AG04449 (cell line): ENCODE measurements at regions not wholly inside any gene's neighbourhood (a gene's known extent, or its start where the extent isn't known, plus 50 kb on each side); places are given as distances from the start of the nearest gene placed in this dataset.

Experiments
- CTCF ChIA-PET: fragments of 350-600 bp; formaldehyde crosslinking; extraction: SDS; loops from one replicate; lab custom pipeline; 2021; ENCODE audit warnings: antibody characterized with exemption; lab: Yijun Ruan, JAX
- POLR2A ChIA-PET: fragments of 400-600, 350-600 bp; formaldehyde crosslinking; extraction: SDS; loops from one replicate; lab custom pipeline; 2020; ENCODE audit warnings: antibody characterized with exemption, inconsistent platforms; lab: Yijun Ruan, JAX
- DNase-seq: peaks from one replicate; pipeline ENCODE4 v3.0.0-alpha.2; 2010; ENCODE audit warnings: low read depth, low spot score
- H3K4me3 ChIP-seq: 2 replicates; pipeline ENCODE4 v1.5.1; 2011; ENCODE audit warnings: low read depth, mild to moderate bottlenecking, control low read depth, low read length
- TF ChIP-seq, protein P1 (sequence below): IDR thresholded peaks from one replicate; pipeline ENCODE4 v1.5.1; 2011; ENCODE audit warnings: mild to moderate bottlenecking, moderate library complexity, low read length, control low read depth, inconsistent platforms; ENCODE audit not compliant: insufficient read depth; ENCODE audit errors: missing control alignments

DNA sequence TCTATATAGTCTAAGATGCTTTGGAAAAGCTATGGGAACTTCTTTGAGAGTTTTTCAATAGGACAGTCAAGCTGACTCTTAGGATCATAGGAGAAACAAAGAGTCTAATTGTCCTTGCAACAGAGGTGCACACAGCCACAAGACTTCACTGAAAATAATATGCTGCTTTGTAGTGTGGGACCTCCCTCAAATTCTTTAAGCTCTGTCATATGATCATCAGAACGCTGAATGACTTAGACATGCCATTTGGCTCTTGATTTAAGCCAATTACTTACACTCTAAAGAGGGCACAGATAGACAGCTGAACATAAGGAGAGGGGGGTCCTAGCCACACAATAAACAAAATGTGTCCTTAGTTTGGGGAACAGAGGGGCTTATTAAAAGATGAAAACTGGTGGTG lies 818.7 kb upstream of the GJE1 start:
- H3K4me3 ChIP-seq = no peak overlapping the region
- ChIA-PET POLR2A (no interaction called here), CTCF (no interaction called here)
- no peak for DNase-seq
- TF ChIP-seq, protein P1, sequence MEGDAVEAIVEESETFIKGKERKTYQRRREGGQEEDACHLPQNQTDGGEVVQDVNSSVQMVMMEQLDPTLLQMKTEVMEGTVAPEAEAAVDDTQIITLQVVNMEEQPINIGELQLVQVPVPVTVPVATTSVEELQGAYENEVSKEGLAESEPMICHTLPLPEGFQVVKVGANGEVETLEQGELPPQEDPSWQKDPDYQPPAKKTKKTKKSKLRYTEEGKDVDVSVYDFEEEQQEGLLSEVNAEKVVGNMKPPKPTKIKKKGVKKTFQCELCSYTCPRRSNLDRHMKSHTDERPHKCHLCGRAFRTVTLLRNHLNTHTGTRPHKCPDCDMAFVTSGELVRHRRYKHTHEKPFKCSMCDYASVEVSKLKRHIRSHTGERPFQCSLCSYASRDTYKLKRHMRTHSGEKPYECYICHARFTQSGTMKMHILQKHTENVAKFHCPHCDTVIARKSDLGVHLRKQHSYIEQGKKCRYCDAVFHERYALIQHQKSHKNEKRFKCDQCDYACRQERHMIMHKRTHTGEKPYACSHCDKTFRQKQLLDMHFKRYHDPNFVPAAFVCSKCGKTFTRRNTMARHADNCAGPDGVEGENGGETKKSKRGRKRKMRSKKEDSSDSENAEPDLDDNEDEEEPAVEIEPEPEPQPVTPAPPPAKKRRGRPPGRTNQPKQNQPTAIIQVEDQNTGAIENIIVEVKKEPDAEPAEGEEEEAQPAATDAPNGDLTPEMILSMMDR = no peak

DNA sequence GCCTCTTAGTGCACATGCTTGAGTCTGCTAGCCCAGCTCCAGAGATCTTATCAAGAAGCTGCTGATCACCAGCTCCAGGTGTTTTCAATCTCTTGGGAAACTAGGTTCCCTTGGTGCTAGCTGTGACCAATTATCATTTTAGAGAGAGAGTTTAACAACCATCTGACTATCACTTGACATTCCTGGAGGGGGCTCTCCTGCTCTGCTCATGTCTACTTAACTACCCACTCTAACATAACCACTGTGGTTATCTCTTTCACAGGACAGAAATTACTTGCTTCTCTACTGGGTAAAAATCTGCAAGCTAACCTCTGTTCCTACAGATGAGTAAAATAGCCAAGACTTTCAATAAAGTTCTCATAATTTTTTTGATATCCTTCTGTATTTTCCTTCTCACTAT lies 823.4 kb upstream of the GJE1 start:
- POLR2A ChIA-PET = no interaction called here
- H3K4me3 ChIP-seq = no peak overlapping the region
- CTCF ChIA-PET = interaction anchor here (1.0 kb wide), 1 partner anchor 11 kb away, joined by 3 read pairs; no protein-coding TSS in a partner anchor
- DNase-seq = no peak
- TF ChIP-seq, protein P1 = no peak

DNA sequence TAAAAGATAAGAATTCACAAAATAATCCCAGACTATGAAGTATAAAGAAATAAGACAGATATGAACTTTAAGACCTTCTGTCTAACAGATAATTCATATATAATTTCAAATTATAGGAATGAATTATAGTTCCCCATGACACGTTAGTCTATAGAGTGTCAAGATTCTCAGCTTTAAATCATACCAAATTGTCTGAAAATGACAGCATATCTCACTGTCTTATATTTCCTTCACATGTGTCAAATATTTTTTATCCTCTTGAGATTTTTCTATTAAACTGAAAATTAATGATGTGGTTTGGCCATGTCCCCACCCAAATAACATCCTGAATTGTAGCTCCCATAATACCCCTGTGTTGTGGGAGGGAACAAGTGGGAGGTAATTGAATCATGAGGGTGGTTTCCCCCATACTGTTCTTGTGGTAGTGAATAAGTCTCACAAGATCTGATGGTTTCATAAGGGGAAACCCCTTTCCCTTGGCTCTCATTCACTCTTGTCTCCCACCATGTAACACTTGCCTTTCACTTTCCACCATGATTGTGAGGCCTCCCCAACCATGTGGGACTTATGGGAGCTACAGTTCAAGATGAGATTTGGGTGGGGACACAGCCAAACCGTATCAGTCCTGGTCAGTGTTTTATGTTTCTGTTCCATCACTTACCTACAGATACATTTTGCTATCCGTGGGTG lies 825.3 kb upstream of the GJE1 start:
- CTCF ChIA-PET = no interaction called here
- no peak overlapping the region for H3K4me3 ChIP-seq
- POLR2A ChIA-PET = no interaction called here
- DNase-seq = no peak
- TF ChIP-seq, protein P1 = no peak

DNA sequence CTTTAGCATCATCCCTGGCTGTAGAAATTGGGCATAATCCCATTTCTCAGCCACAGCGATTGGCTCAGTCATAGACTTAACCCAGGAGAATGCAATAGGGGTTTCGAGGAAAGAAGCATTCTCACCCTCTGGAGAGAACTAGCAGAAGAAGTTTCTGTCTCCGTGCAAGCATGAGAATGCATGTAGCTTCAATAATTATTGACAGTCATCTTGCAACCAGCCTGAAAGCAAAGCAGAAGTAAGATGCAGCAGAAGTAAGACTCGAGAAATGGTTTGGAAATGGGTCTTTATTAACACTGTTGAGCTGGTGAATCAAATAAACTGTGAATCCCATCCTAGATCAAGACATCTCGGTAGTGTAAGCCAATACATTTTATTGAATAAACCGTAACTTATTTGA lies 828.8 kb upstream of the GJE1 start:
- CTCF ChIA-PET = no interaction called here
- DNase-seq = no peak
- TF ChIP-seq, protein P1 = no peak
- POLR2A ChIA-PET = no interaction called here
- H3K4me3 ChIP-seq = no peak overlapping the region

DNA sequence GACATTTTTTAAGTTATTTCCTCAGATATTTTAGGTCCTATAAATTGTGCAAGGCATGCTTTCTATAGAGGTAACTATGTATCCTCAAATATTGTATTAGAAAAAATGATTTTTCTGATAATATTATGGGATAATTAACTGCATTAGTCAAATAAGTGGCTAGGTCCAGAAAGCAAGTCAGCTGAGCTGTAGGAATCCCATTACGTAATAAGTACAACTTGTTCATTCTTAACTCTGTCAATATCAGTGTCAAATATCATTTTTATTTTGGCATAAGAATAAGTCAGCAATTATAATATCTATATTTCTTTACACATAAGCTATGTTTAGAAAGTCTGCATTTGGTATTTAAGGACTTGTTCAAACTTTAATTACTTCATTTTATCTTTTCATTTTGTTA lies 830.9 kb upstream of the GJE1 start:
- POLR2A ChIA-PET = no interaction called here
- no peak for DNase-seq
- TF ChIP-seq, protein P1 = no peak
- no peak overlapping the region for H3K4me3 ChIP-seq
- CTCF ChIA-PET = no interaction called here

DNA sequence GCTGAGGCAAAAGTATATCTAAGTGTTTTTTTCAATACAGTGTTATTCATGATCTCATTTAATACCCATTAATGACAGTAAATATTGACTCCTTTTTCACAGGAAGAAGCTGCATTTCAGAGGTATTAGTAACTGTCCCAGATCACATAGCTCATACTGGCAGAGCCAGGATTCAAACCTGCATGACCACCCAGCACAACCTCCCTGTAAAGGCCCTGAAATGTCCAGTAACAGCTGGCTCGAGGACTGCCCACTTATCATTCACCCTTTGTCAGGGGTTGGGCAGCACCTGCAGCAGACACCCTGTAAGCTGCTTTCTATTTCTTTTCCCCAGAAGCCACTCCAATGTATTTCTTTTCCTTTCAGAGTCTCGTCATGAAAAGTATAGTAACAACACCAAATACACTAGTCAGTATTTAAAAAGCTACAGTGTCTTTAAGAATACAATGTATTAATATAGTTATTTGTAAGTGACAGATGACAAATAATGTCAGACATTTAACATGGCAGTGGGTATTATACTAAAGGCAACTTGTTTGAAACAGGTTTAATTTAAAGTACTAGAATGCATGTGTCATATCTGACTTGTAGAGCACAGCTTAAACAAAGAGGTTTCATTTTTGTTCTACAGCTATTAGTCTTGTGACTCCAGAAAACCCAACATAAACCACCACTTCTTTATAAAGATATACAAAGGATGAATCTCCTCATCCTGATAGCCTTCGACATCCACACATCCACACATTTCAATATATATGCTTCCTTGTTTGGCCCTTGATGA lies 841.6 kb upstream of the GJE1 start:
- H3K4me3 ChIP-seq = no peak overlapping the region
- no peak for DNase-seq
- POLR2A ChIA-PET = no interaction called here
- TF ChIP-seq, protein P1 = no peak
- CTCF ChIA-PET = no interaction called here
